Body of pancreas (tissue), 4 donors: ENCODE measurements at regions not wholly inside any gene's neighbourhood (a gene's known extent, or its start where the extent isn't known, plus 50 kb on each side); places are given as distances from the start of the nearest gene placed in this dataset.

Experiments
- POLR2A ChIP-seq, 3 donors: fragments of 450-650 bp; IDR thresholded peaks; one replicate each; pipeline ENCODE4 v1.6.1; 2016; ENCODE audit warnings: antibody characterized with exemption in 3 of 3, mild to moderate bottlenecking in 2 of 3
- TF ChIP-seq, protein P1 (sequence below), 7 experiments: fragments of 450-650 bp in 4 of 7; fragments of 200-600 bp in 3 of 7; sonication (generic) in 3 of 7; IDR thresholded peaks; one replicate each; pipeline ENCODE4 v1.5.1; 2016 to 2019; ENCODE audit warnings: antibody characterized with exemption in 7 of 7

DNA sequence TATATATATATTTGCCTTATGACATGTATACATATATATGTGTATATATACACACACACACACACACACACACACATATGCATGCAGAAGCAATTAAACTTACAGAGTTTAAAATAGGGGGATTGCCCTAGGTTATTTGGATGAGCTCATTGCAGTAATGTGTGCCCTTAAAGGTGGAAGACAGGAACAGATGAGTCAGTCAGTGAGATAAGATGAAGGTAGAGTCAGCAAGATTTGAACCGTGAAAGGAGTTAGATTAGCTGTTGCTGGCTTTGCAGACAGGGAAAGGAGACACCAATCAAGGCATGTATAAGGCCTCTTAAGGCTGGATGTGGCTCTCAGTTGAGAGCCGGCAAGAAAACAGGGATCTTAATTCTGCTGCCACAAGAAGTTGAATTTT is 902.4 kb upstream of the RAG2 start:
- TF ChIP-seq POLR2A (IDR thresholded peaks at IDR 0.05) = no peak
- TF ChIP-seq, protein P1, sequence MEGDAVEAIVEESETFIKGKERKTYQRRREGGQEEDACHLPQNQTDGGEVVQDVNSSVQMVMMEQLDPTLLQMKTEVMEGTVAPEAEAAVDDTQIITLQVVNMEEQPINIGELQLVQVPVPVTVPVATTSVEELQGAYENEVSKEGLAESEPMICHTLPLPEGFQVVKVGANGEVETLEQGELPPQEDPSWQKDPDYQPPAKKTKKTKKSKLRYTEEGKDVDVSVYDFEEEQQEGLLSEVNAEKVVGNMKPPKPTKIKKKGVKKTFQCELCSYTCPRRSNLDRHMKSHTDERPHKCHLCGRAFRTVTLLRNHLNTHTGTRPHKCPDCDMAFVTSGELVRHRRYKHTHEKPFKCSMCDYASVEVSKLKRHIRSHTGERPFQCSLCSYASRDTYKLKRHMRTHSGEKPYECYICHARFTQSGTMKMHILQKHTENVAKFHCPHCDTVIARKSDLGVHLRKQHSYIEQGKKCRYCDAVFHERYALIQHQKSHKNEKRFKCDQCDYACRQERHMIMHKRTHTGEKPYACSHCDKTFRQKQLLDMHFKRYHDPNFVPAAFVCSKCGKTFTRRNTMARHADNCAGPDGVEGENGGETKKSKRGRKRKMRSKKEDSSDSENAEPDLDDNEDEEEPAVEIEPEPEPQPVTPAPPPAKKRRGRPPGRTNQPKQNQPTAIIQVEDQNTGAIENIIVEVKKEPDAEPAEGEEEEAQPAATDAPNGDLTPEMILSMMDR (IDR thresholded peaks at IDR 0.05) = no peak
